HepG2 (cell line): ENCODE measurements at regions not wholly inside any gene's neighbourhood (a gene's known extent, or its start where the extent isn't known, plus 50 kb on each side); places are given as distances from the start of the nearest gene placed in this dataset.

Source experiments
- GABPB1 ChIP-seq: IDR thresholded peaks from 2 replicates; pipeline ENCODE4 v1.6.1; 2016; ENCODE audit warnings: mild to moderate bottlenecking, missing genetic modification reagents, moderate library complexity, missing compliant biosample characterization
- GTF2F1 ChIP-seq: fragments of 150-350 bp; IDR thresholded peaks from 2 replicates; pipeline ENCODE4 v1.6.1; 2014; ENCODE audit warnings: low read length
- KDM3A ChIP-seq: IDR thresholded peaks from 2 replicates; pipeline ENCODE4 v1.6.1; 2018; ENCODE audit warnings: low read depth, missing compliant biosample characterization
- MAZ ChIP-seq, 2 experiments: sonication (generic) in 1 of 2; formaldehyde crosslinking in 1 of 2; IDR thresholded peaks; 2 replicates each; pipeline versions ENCODE4 v1.5.0 to v1.6.1; 2012 to 2020; ENCODE audit warnings: low read depth in 2 of 2, mild to moderate bottlenecking in 2 of 2, borderline replicate concordance in 1 of 2, improper control_type of control experiment in 1 of 2, low read length in 1 of 2, missing genetic modification reagents in 1 of 2, moderate library complexity in 1 of 2
- MYNN ChIP-seq: sonication (generic); formaldehyde crosslinking; IDR thresholded peaks from 2 replicates; pipeline ENCODE4 v1.4.0; 2020; ENCODE audit warnings: mild to moderate bottlenecking, low read depth, missing genetic modification reagents
- RBAK ChIP-seq: sonication (generic); formaldehyde crosslinking; IDR thresholded peaks from 2 replicates; pipeline ENCODE4 v1.5.1; 2020; ENCODE audit warnings: mild to moderate bottlenecking, missing genetic modification reagents
- SMAD1 ChIP-seq: sonication (generic); formaldehyde crosslinking; IDR thresholded peaks from 2 replicates; pipeline ENCODE4 v1.4.0; 2020; ENCODE audit warnings: missing genetic modification reagents, low read depth, mild to moderate bottlenecking, borderline replicate concordance
- SNRNP70 ChIP-seq: fragments of 200-400 bp; formaldehyde crosslinking; IDR thresholded peaks from 2 replicates; pipeline ENCODE4 v1.6.1; 2017; ENCODE audit warnings: mild to moderate bottlenecking, low read depth, low read length, moderate library complexity
- XRCC5 ChIP-seq: fragments of 200-400 bp; formaldehyde crosslinking; optimal IDR thresholded peaks from 2 replicates; pipeline ENCODE3; 2017; ENCODE audit warnings: mild to moderate bottlenecking, low read length
- ZFP37 ChIP-seq: sonication (generic); formaldehyde crosslinking; IDR thresholded peaks from 2 replicates; pipeline ENCODE4 v1.4.0; 2020; ENCODE audit warnings: missing genetic modification reagents, borderline replicate concordance
- ZNF160 ChIP-seq: sonication (generic); formaldehyde crosslinking; IDR thresholded peaks from 2 replicates; pipeline ENCODE4 v1.8.0; 2022; ENCODE audit warnings: mild to moderate bottlenecking, inconsistent platforms, missing genetic modification reagents
- ZNF274 ChIP-seq: sonication (generic); formaldehyde crosslinking; IDR thresholded peaks from 2 replicates; pipeline ENCODE4 v1.5.1; 2020; ENCODE audit warnings: mild to moderate bottlenecking, missing genetic modification reagents
- ZNF510 ChIP-seq: sonication (generic); formaldehyde crosslinking; IDR thresholded peaks from 2 replicates; pipeline ENCODE4 v1.4.0; 2020; ENCODE audit warnings: low read depth, mild to moderate bottlenecking, missing genetic modification reagents
- ZNF607 ChIP-seq: sonication (generic); formaldehyde crosslinking; IDR thresholded peaks from 2 replicates; pipeline ENCODE4 v1.5.1; 2020; ENCODE audit warnings: missing genetic modification reagents, mild to moderate bottlenecking, borderline replicate concordance
- ZSCAN31 ChIP-seq: sonication (generic); formaldehyde crosslinking; IDR thresholded peaks from 2 replicates; pipeline ENCODE4 v1.5.0; 2020; ENCODE audit warnings: low read depth, mild to moderate bottlenecking, missing genetic modification reagents
- TF ChIP-seq, protein P1 (sequence below): sonication (generic); formaldehyde crosslinking; IDR thresholded peaks from 2 replicates; pipeline ENCODE4 v1.5.0; 2020; ENCODE audit warnings: missing genetic modification reagents, mild to moderate bottlenecking, borderline replicate concordance
- TF ChIP-seq, protein P2 (sequence below): sonication (generic); formaldehyde crosslinking; IDR thresholded peaks from 2 replicates; pipeline ENCODE4 v1.4.0; 2020; ENCODE audit warnings: missing genetic modification reagents, borderline replicate concordance
- TF ChIP-seq, protein P3 (sequence below): sonication (generic); formaldehyde crosslinking; IDR thresholded peaks from 2 replicates; pipeline ENCODE4 v1.5.0; 2020; ENCODE audit warnings: mild to moderate bottlenecking, missing genetic modification reagents
- TF ChIP-seq, protein P4 (sequence below): sonication (generic); formaldehyde crosslinking; conservative IDR thresholded peaks from 2 replicates; pipeline ENCODE4 v1.8.0; 2022; ENCODE audit warnings: mild to moderate bottlenecking, moderate library complexity, missing genetic modification reagents

DNA sequence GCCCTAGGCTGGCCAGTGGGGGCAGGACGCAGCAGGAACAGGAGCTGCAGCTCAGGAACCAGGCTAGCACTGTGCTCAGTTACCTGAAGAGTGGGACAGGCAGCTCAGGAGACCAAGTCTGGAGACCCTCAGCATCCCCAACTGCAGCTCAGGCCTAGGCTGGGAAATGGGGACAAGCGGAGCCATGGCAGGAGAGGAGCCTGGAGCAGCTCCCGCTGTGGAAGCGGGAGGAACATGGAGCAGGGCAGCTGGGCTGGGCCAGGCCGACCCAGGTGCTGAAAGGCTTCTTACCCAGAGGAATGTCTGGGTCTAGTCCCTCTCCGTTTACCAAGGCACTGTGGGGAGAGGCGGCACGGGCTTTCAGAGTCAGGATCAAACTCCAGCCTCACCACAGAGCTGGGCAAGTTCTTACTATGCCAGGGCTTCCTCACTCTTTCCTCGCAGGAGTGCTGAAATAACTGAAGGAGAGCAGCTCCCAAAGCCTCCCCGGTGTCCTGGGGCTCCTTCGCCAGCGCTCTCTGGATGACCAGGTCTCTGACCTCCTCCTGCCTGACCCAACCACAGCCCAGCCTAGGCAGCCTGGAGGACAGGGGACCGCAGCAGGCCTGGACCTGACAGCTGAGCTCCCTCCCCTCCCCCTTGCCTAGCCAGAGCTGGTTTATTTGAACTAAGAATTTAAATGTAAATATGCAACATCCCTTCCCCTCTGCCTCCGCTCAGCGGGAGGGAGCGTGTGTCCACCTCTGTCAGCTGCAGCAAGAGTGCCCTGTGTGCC lies 247.8 kb upstream of the SIX2 start (continued):
- TF ChIP-seq, protein P1, sequence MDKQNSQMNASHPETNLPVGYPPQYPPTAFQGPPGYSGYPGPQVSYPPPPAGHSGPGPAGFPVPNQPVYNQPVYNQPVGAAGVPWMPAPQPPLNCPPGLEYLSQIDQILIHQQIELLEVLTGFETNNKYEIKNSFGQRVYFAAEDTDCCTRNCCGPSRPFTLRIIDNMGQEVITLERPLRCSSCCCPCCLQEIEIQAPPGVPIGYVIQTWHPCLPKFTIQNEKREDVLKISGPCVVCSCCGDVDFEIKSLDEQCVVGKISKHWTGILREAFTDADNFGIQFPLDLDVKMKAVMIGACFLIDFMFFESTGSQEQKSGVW (CRISPR knock-in tag): no peak
- no peak for TF ChIP-seq ZFP37 (CRISPR knock-in tag)
- no peak for TF ChIP-seq RBAK (CRISPR knock-in tag)
- peak; percentile 56 for TF ChIP-seq GABPB1 (CRISPR knock-in tag)
- TF ChIP-seq, protein P2, sequence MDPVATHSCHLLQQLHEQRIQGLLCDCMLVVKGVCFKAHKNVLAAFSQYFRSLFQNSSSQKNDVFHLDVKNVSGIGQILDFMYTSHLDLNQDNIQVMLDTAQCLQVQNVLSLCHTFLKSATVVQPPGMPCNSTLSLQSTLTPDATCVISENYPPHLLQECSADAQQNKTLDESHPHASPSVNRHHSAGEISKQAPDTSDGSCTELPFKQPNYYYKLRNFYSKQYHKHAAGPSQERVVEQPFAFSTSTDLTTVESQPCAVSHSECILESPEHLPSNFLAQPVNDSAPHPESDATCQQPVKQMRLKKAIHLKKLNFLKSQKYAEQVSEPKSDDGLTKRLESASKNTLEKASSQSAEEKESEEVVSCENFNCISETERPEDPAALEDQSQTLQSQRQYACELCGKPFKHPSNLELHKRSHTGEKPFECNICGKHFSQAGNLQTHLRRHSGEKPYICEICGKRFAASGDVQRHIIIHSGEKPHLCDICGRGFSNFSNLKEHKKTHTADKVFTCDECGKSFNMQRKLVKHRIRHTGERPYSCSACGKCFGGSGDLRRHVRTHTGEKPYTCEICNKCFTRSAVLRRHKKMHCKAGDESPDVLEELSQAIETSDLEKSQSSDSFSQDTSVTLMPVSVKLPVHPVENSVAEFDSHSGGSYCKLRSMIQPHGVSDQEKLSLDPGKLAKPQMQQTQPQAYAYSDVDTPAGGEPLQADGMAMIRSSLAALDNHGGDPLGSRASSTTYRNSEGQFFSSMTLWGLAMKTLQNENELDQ (CRISPR knock-in tag): no peak
- no peak for TF ChIP-seq ZNF607 (CRISPR knock-in tag)
- TF ChIP-seq GTF2F1: no peak
- no peak; the same call in 1 of the 2 replicates for TF ChIP-seq ZNF274 (CRISPR knock-in tag)
- no peak for TF ChIP-seq SMAD1 (CRISPR knock-in tag)
- no peak for TF ChIP-seq SNRNP70
- TF ChIP-seq, protein P3, sequence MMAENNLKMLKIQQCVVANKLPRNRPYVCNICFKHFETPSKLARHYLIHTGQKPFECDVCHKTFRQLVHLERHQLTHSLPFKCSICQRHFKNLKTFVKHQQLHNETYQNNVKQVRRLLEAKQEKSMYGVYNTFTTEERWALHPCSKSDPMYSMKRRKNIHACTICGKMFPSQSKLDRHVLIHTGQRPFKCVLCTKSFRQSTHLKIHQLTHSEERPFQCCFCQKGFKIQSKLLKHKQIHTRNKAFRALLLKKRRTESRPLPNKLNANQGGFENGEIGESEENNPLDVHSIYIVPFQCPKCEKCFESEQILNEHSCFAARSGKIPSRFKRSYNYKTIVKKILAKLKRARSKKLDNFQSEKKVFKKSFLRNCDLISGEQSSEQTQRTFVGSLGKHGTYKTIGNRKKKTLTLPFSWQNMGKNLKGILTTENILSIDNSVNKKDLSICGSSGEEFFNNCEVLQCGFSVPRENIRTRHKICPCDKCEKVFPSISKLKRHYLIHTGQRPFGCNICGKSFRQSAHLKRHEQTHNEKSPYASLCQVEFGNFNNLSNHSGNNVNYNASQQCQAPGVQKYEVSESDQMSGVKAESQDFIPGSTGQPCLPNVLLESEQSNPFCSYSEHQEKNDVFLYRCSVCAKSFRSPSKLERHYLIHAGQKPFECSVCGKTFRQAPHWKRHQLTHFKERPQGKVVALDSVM (CRISPR knock-in tag): no peak; the same call in none of the 2 replicates
- peak; percentile 22; the same call in 1 of the 2 replicates for TF ChIP-seq MAZ (IDR thresholded peaks at IDR 0.05; ENCODE audit: borderline replicate concordance, low read depth, low read length)
- peak; percentile 80 for TF ChIP-seq MAZ (CRISPR knock-in tag; IDR thresholded peaks at IDR 0.05; ENCODE audit: low read depth)
- TF ChIP-seq ZNF510 (CRISPR knock-in tag): peak; percentile 90; the same call in 1 of the 2 replicates
- TF ChIP-seq, protein P4, sequence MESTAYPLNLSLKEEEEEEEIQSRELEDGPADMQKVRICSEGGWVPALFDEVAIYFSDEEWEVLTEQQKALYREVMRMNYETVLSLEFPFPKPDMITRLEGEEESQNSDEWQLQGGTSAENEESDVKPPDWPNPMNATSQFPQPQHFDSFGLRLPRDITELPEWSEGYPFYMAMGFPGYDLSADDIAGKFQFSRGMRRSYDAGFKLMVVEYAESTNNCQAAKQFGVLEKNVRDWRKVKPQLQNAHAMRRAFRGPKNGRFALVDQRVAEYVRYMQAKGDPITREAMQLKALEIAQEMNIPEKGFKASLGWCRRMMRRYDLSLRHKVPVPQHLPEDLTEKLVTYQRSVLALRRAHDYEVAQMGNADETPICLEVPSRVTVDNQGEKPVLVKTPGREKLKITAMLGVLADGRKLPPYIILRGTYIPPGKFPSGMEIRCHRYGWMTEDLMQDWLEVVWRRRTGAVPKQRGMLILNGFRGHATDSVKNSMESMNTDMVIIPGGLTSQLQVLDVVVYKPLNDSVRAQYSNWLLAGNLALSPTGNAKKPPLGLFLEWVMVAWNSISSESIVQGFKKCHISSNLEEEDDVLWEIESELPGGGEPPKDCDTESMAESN: peak; percentile 86
- no peak for TF ChIP-seq MYNN (CRISPR knock-in tag)
- TF ChIP-seq KDM3A: no peak
- peak; percentile 70 for TF ChIP-seq XRCC5
- peak; percentile 72; the same call in 1 of the 2 replicates for TF ChIP-seq ZSCAN31 (CRISPR knock-in tag)
- TF ChIP-seq ZNF160: no peak
